GM23338 (cell line): ENCODE measurements at regions not wholly inside any gene's neighbourhood (a gene's known extent, or its start where the extent isn't known, plus 50 kb on each side); places are given as distances from the start of the nearest gene placed in this dataset.

Source experiments
- ATAC-seq: fragments of 200-7000 bp; cut with Tn5 transposase; 3 replicates; pipeline ENCODE4 v1.9.1; 2020
- DNase-seq: peaks from one replicate; pipeline ENCODE4 v3.0.0-alpha.2; 2015; ENCODE audit warnings: low spot score
- H2AFZ ChIP-seq: fragments of 200-600 bp; sonication (generic); 2 replicates; pipeline ENCODE4 v1.8.0; 2016; ENCODE audit warnings: antibody characterized with exemption, mild to moderate bottlenecking, moderate library complexity
- H3F3A ChIP-seq: fragments of 200-600 bp; sonication (generic); replicated peaks from 2 replicates; pipeline ENCODE4 v1.8.0; 2017; ENCODE audit warnings: antibody characterized with exemption, mixed run types, low read depth
- H3K27ac ChIP-seq: fragments of 200-600 bp; sonication (generic); 2 replicates; pipeline ENCODE4 v1.6.1; 2016; ENCODE audit warnings: low read depth
- H3K27me3 ChIP-seq: fragments of 200-600 bp; sonication (generic); 2 replicates; pipeline ENCODE4 v1.8.0; 2016; ENCODE audit warnings: mild to moderate bottlenecking, mixed run types, moderate library complexity; ENCODE audit not compliant: insufficient read depth
- H3K36me3 ChIP-seq: fragments of 200-600 bp; sonication (generic); 2 replicates; pipeline ENCODE4 v1.8.0; 2016; ENCODE audit warnings: mild to moderate bottlenecking; ENCODE audit not compliant: insufficient read depth
- H3K4me1 ChIP-seq: fragments of 200-600 bp; sonication (generic); 2 replicates; pipeline ENCODE4 v1.8.0; 2016; ENCODE audit warnings: mild to moderate bottlenecking, moderate library complexity; ENCODE audit not compliant: insufficient read depth
- H3K4me2 ChIP-seq: fragments of 200-600 bp; sonication (generic); 2 replicates; pipeline ENCODE4 v1.7.1; 2017; ENCODE audit warnings: mixed run types
- H3K4me3 ChIP-seq: fragments of 200-600 bp; sonication (generic); 2 replicates; pipeline ENCODE4 v1.6.1; 2016; ENCODE audit warnings: mixed run types
- H3K79me2 ChIP-seq: fragments of 200-600 bp; sonication (generic); replicated peaks from 2 replicates; pipeline ENCODE4 v1.8.0; 2017; ENCODE audit warnings: mild to moderate bottlenecking; ENCODE audit not compliant: insufficient read depth
- H3K9me2 ChIP-seq: fragments of 200-600 bp; sonication (generic); 2 replicates; pipeline ENCODE4 v1.8.0; 2017; ENCODE audit not compliant: insufficient read depth
- H4K20me1 ChIP-seq: fragments of 200-600 bp; sonication (generic); replicated peaks from 2 replicates; pipeline ENCODE4 v1.8.0; 2017; ENCODE audit warnings: mild to moderate bottlenecking; ENCODE audit not compliant: insufficient read depth
- H3K27ac Mint-ChIP-seq: 2 replicates; pipeline ENCODE4 v1.8.0; 2020; ENCODE audit warnings: inconsistent platforms, mild to moderate bottlenecking, moderate library complexity, mixed read lengths
- H3K27me3 Mint-ChIP-seq: 3 replicates; pipeline ENCODE4 v1.8.0; 2022; ENCODE audit warnings: low read depth, mild to moderate bottlenecking, moderate library complexity, mixed read lengths, inconsistent platforms; ENCODE audit not compliant: insufficient read depth, poor library complexity
- H3K36me3 Mint-ChIP-seq: 3 replicates; pipeline ENCODE4 v1.8.0; 2021; ENCODE audit warnings: low read depth, mild to moderate bottlenecking, inconsistent platforms, moderate library complexity, mixed read lengths
- H3K4me1 Mint-ChIP-seq: 3 replicates; pipeline ENCODE4 v1.8.0; 2020; ENCODE audit warnings: mild to moderate bottlenecking, inconsistent platforms, mixed read lengths
- H3K4me3 Mint-ChIP-seq: 3 replicates; pipeline ENCODE4 v1.8.0; 2021; ENCODE audit warnings: moderate library complexity, mild to moderate bottlenecking, inconsistent platforms, mixed read lengths
- H3K9me3 Mint-ChIP-seq: 3 replicates; pipeline ENCODE4 v1.8.0; 2020; ENCODE audit warnings: moderate library complexity, mild to moderate bottlenecking, inconsistent platforms, mixed read lengths
- CREB1 ChIP-seq: fragments of 250-450 bp; sonication (Bioruptor Pico); IDR thresholded peaks from 2 replicates; pipeline ENCODE4 v1.5.0; 2020; ENCODE audit warnings: low read depth, mild to moderate bottlenecking, moderate library complexity
- ETS1 ChIP-seq: IDR thresholded peaks from 2 replicates; pipeline ENCODE4 v1.6.1; 2016; ENCODE audit warnings: antibody characterized with exemption
- EZH2 ChIP-seq: fragments of 200-600 bp; sonication (generic); IDR thresholded peaks from one replicate; pipeline ENCODE4 v1.8.0; 2017; ENCODE audit warnings: antibody characterized with exemption, mild to moderate bottlenecking, low read depth; ENCODE audit not compliant: unreplicated experiment
- JUNB ChIP-seq: IDR thresholded peaks from one replicate; pipeline ENCODE4 v1.6.1; 2016; ENCODE audit warnings: antibody characterized with exemption; ENCODE audit not compliant: unreplicated experiment
- NANOG ChIP-seq: IDR thresholded peaks from 2 replicates; pipeline ENCODE4 v1.6.1; 2016; ENCODE audit warnings: antibody characterized with exemption, borderline replicate concordance
- POLR2AphosphoS5 ChIP-seq: IDR thresholded peaks from 2 replicates; pipeline ENCODE4 v1.6.1; 2016; ENCODE audit warnings: antibody characterized with exemption, low read depth
- REST ChIP-seq: IDR thresholded peaks from one replicate; pipeline ENCODE4 v1.6.1; 2018; ENCODE audit warnings: antibody characterized with exemption; ENCODE audit not compliant: unreplicated experiment
- ZNF114 ChIP-seq: fragments of 250-450 bp; sonication (Bioruptor Pico); IDR thresholded peaks from 2 replicates; pipeline ENCODE4 v1.5.0; 2020; ENCODE audit warnings: mild to moderate bottlenecking, moderate library complexity
- ZNF462 ChIP-seq: fragments of 250-450 bp; sonication (Bioruptor Pico); IDR thresholded peaks from 2 replicates; pipeline ENCODE4 v1.5.0; 2020; ENCODE audit warnings: mild to moderate bottlenecking, moderate library complexity

- TF ChIP-seq ETS1, result no peak
Measured at GRCh38 chr7:121669144-121669543, 203.8 kb upstream of the PTPRZ1 start (continued).

- ATAC-seq, result no peak
- TF ChIP-seq JUNB (no peak), ZNF114 (no peak), POLR2AphosphoS5 (no peak), ETS1 (no peak), REST (no peak), CREB1 (CRISPR knock-in tag) (no peak), ZNF462 (no peak), EZH2 (no peak), NANOG (no peak)
- Histone ChIP-seq H3K4me1 (no peaks in the 10 kb centered on the region), H3K36me3 (no peaks in the 10 kb centered on the region; the same call in 1 of the 2 replicates), H4K20me1 (no peaks in the 10 kb centered on the region), H3K27me3 (no peaks in the 10 kb centered on the region), H3K4me2 (no peak overlapping the region), H3K9me2 (no peaks in the 10 kb centered on the region), H3K27ac (no peak overlapping the region), H3F3A (no peaks in the 10 kb centered on the region), H3K4me3 (no peak overlapping the region), H3K79me2 (no peaks in the 10 kb centered on the region), H2AFZ (no peak overlapping the region)
- Mint-ChIP-seq H3K36me3 (peaks cover 8% of the 10 kb centered on the region; the same call in 2 of the 3 replicates), H3K27me3 (no peaks in the 10 kb centered on the region), H3K9me3 (peaks cover 10% of the 10 kb centered on the region; the same call in 2 of the 3 replicates), H3K4me3 (no peak overlapping the region), H3K27ac (no peak overlapping the region), H3K4me1 (peaks cover 5% of the 10 kb centered on the region)
- DNase-seq, result no peak
Measured at GRCh38 chr7:121666306-121666705, 206.7 kb upstream of the PTPRZ1 start.
